ENCODE measurements at regions not wholly inside any gene's neighbourhood (a gene's known extent, or its start where the extent isn't known, plus 50 kb on each side); places are given as distances from the start of the nearest gene placed in this dataset.
A peak's percentile ranks its signal among the peaks of the same experiment; 100 is the strongest.
"Not testable (repeated sequence)": the region's sequence is repeated elsewhere in the genome, so short reads cannot be mapped to it uniquely, and the experiment has no call there.

DNA sequence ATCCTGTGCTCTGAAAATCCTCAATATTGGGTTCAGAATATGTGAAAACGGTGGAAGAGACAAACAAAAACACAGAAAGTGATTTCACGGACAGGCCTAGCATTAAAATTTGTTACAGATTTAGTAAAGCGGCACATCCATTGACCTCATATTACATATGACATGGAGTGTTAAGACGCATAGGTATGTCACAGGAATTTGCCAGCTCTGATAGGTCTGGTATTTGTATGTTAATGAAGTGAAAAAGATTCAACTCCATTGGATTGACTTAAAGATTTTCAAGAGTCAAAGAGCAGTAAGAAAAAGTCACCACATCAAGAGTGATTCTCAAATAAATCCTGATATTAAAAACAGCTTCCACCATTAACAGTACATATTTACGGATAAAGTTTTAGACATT is 396.5 kb upstream of the SEMA6A start:
- no peak for DNase-seq (ENCODE audit: low read depth, low spot score)

DNA sequence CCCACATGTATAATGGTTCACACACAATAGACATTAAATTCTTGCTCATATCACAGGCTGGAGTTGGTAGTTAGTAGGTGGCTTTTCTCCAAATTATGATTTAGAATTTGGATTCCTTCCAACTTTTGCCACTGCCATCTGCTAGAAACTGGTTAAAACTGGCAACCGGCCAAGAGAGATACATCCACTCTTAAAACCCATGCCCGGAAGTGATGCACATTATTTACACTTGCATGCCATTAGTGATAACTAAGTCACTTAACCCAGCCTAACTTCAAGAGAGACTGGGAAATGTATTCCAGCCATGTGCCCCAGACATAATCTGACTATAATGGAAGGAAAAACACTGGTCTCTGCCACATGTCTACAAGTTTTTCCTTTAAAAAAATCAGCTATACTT is 395.7 kb upstream of the SEMA6A start:
- no peak for DNase-seq (ENCODE audit: low read depth, low spot score)

DNA sequence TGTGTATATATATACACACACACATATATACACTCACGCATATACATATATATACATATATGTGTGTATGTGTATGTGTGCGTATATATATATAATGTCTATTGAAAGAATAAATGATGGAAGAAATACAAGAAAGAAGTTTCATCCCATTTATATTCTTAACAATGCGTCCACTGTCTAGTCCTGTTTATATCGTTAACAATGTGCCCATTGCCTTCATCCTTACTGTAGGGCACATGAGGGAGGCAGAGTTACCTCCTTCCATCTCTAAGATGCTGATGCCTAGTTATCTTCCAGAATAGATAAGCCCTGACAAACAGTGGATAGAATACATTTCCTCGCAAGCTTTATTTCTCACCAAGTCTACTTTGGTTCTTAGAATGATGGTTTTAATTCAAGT is 389.8 kb upstream of the SEMA6A start:
- DNase-seq (ENCODE audit: low read depth, low spot score) = no peak

DNA sequence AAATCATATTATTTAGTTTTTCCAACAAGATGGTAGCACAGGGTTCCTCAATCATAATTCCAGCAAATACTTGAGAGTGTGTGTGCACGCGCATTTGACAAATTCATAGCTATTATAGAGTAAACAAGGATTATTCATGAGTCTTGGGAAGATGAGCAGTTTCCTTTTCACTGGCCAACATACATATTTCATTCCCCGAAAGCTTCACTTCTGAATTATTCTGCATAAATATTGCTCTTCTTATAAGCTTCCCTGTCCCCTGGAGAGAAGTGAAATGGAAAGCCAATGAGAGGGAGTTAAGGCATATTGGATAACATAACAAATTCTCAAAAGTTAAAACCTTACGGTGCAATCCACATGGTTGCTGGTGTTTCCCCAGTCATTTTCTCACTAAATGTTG is 386.4 kb upstream of the SEMA6A start:
- no peak for DNase-seq (ENCODE audit: low read depth, low spot score)

DNA sequence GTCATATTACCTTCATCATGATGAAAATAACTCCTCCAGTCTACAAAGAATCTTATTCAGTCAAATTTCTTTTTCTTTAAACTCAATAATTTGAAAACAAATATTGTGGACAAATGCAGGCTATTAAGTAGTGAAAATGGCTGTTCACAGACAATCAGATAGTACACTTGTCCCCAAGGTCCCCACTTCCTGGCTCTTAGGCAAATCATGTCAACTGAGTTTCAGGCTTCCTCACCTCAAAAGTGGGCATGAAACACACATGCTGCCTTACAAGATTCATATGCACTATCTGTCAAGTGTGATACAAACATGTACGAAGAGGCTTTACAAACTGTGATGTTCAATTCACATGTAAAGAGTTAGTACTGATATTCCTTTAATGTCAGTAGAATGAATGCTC is 385.2 kb upstream of the SEMA6A start:
- DNase-seq (ENCODE audit: low read depth, low spot score) = no peak

DNA sequence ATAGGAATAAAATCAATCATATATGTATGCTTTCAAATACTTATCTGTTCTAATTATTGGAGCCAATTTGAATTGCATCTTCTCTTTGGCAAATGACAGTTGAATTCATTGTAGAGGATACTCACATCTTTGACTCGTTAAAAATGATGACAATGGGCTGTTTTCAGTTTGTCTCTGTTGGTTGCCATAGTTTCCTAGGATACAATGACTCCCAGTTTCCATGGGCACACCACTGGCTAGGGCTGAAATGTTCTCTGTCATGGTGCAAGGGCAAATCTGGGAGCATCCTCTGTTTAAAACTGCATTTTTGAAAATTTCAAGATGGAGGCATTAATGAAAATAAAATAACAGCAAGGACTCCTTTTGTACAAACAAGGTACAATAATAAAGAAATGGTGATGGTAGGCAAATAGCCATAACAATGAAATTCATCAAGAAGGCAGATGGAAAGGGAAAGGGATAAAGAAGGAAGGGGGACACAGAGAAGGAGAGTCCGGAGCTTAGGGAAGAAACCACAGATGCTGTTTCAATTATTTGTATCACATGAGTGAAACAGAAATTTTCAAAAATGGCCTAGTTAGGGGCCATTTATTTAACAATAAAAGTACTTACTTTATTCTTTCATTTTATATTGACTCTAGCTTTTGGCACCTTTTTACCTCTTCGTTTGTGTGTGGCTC is 378.8 kb upstream of the SEMA6A start:
- DNase-seq (ENCODE audit: low read depth, low spot score) = no peak

DNA sequence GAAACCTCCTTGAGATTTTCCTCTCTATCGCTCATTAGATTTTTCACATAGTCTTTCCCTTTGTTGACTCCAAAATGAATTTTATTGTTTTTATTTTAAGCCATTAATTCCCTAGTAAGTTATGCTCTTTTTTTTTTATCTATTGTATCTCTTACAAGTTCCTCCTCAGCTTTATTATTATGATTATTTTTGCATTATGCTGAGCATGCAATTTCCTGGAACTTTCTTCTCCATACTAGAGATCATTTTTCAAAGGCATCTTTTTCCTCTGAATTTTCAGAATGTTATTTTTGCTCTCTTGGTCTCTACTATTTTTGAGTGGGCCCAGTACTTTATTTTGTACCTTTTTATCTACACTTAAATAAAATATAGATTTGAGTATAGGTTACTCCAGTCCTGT is 376.6 kb upstream of the SEMA6A start:
- DNase-seq (ENCODE audit: low read depth, low spot score) = no peak

DNA sequence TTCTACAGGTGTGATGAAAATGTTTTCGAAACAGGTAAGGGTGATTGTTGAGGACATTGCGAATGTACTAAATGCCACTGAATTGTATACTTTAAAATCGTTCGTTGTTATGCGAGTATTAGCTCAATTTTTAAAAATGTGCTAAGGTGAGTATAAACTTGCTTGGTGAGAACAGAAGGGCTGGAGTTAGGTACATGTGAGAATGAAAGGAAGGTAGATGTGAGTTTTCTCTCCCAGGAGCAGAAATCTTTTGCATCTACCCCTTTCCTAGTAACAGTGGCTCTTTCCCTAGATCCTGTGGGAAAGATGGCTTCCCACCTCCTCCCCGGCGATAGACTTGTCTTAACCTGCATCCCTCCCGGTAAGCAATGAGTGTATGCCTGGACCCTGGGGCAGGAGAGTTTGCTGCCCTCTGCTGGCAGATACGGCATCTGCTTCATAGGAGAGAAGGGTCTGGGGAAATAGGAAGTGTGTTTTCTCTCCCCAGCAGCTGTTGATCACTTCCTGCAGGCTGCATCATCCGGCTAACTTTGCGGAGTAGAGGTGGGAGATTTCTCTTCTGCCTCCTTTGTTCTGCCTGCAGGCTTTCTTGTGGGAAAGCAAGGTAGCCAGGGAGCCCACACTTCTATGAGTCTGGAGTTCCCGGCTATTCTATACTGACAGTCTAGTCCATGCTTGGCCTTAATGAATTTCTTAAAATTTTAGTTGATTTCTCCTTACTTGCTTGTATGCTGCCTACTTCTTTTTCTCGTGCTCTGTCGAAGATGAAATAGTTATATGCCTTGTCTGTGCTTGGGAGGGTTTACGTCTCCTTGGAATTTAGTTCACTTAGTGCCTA is 373.3 kb upstream of the SEMA6A start:
- peak; percentile 8 for DNase-seq (ENCODE audit: low read depth, low spot score)

DNA sequence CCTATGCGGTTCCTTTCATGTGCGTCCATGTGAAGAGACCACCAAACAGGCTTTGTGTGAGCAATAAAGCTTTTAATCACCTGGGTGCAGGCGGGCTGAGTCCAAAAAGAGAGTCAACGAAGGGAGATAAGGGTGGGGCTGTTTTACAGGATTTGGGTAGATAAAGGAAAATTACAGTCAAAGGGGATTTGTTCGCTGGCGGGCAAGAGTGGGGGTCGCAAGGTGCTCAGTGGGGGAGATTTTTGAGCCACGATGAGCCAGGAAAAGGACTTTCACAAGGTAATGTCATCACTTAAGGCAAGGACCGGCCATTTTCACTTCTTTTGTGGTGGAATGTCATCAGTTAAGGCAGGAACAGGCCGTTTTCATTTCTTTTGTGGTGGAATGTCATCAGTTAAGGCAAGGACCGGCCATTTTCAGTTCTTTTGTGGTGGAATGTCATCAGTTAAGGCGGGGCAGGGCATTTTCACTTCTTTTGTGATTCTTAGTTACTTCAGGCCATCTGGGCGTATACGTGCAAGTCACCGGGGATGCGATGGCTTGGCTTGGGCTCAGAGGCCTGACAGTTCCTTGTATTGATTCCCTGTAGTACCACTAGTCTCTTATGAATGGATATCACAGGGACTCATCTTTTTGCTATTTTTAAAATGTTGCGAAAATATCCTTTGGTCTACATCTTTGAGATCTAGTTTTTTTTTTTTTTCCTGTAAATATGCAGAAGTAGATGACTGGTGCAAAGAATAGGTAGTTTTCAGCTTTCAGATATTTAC is 371.2 kb upstream of the SEMA6A start:
- not testable (repeated sequence) for DNase-seq (ENCODE audit: low read depth, low spot score)

DNA sequence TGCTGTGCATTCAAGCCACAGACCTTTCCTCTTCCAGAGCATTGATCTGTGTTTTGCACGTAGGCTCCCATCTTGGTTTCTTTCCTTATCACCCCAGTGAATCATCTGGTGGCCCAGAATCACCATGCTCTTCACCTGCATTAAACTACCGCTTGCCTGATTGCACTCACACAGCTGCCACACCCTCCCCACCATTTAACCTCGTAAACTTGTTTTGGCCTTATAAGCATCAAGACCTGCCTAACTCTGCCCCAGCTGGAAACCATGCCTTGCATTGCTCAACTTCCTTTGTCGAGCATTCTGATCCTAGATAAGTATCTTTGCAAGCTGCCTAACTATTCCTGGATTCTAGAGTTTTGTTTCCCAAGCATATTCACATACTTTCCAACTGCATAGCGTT is 369.6 kb upstream of the SEMA6A start:
- DNase-seq (ENCODE audit: low read depth, low spot score) = no peak

DNA sequence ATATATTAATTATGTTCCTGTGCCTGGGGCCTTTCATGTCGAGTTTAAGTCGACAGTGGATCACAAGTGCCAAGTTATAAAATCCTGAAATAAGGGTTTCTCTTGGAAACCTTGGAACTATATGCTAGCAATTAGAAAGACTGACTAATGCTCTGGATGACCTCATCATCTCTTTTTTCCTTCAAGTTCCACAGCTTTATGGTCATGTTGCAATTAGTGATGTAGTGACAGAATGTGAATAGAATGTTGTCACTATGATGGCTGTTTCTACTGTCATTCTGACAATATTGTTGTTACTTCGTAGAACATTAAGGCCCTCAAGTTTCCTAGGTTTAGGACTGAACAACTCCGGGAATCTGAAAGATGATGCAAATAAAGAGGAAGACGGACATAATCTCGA is 368.0 kb upstream of the SEMA6A start:
- no peak for DNase-seq (ENCODE audit: low read depth, low spot score)

DNA sequence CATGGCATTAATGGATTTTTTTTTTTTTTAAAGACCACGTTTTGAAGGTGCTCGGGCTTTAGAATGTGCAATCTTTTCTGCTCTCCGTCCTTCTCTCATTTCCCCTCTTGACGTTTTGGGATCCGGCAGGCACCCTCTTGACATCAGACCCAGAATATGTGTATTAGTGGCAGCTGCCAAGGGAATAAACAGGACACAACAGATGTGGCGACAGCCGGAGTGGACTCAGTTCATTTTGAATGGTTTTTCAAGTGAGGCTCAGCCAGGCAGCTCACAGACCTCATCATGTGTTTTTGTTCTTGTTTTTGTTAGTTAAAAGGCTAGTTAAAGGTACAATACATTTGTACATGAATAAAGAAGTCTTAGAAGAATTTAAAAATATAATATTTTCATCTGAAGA is 365.0 kb upstream of the SEMA6A start:
- no peak for DNase-seq (ENCODE audit: low read depth, low spot score)

DNA sequence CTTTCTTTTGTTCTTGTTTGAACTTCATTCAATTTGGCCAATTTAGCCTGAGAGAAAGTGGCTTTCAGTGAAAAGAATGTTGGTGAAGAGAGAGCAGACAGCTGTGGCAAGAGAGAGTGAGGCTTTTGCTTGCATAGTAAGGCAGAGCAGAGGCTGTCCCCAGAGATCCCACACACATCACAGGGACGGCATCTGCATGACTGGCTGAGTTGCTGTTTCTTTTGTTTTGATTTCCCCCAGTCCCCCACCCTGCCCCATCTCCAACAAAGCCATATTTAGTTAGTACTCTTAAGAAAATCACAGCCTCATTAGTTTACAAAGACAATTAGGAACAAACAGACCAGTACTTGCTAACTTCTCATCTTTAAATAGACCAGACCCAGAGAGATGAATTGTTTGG is 363.9 kb upstream of the SEMA6A start:
- no peak for DNase-seq (ENCODE audit: low read depth, low spot score)

DNA sequence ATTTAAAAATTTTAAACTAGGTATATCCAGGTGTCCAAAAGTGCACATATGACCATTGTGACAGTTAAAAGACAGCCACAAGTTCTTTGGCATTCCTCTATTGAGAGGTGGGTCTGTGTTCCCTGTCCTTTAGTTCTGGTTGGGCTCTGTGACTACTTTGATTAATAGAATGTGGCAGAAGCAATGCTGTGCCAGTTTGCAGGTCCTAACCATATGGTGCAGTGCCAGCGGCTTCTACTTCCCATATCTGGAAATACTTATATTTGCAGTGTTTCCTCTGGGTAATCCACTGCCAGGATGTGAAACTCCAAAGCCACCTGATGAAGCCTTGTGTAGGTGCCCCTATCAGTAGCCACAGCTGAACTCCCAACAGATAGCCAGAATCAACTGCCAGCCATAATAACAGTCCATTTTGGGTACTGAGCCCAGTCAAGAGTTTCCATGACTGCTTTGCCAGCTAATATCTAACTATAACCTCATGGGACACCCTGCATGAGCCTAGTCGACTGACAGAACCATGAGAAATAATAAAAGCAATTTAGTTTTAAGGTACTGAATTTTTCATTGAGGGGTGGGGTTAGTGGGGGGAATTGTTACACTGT is 361.0 kb upstream of the SEMA6A start:
- no peak for DNase-seq (ENCODE audit: low read depth, low spot score)

DNA sequence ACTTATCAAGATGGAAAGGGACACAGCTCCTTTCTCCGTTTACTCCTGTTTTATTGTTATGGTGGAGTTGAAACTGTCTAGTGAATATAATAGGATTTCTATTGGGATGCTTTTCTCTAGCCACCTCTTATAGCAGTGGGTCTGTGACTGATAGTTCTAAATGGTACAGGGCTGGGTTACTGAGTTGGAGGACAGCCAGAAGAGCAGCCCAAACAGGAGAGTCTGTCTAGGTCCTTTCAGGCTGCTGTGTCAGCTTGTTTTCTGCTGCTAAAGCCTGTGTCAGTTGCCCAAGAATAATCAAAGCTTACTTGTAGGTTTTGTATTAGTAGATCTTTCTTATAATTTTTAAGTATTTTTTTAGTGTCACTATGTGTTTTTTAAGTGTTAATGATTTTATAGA is 356.0 kb upstream of the SEMA6A start:
- DNase-seq (ENCODE audit: low read depth, low spot score) = no peak

DNA sequence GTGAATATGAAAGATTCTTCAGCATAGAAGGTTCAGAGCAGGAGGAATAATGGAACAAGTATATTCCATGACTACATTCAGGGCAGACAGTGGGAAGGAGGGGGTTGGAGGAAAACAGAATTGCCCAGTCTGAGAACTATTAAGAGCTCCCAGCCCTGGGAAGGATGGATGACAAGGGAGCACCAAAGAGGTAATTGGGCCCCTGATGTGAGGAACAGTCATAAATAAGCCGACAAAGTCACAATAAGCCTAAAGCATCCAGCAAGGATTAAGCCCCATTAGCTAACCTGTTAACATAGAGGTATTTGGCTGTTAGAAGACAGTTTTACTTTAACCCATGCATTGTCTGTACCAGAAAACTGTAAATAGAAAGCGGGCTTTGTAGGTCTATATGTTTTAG is 348.7 kb upstream of the SEMA6A start:
- no peak for DNase-seq (ENCODE audit: low read depth, low spot score)

DNA sequence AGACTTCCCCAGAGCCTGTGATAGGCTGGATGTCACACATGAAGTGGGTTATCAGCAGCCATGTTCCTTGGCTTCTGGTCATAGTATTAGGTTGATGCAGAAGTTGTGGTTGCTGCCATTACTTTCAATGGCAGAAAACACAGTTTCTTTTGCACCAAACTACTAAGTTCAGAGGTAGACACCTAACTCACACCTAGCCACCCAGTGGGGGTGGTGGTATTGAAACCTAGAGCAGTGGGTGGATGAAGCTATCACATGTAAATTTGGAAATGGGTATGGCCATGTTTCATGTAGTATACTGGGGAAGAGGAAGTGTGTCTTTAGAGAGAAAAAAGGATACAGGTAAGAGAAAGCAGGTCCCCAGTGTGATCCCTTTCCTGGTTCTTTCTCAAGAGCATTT is 347.9 kb upstream of the SEMA6A start:
- no peak for DNase-seq (ENCODE audit: low read depth, low spot score)

DNA sequence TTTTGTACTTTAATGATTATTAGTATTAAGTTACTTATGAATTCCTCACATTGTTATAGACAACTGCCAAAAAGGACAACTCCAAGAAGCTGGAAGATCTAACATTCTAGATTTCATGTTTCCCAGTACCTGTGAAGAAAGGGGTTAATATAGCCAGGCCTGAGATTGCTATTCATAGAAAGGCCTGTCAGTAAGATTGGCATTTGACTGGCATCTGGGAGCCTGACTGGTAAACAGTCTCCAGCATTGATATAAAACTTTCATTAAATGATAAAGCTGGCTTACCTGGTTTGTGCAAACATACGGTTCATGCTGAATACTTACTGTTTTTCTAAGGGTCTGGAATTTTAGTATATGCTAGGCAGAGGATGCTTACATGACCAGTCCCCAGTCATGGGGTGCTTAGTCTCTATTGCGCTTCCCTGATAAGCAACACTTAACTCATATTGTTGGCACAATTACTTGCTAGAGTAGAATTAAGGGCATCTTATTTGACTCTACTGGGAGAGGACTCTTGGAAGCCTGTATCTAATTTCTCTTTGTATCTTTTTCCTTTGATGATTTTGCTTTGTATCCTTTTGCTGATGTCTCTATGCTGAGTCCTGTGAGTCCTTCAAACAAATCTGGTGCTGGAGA is 340.4 kb upstream of the SEMA6A start:
- DNase-seq (ENCODE audit: low read depth, low spot score) = no peak

DNA sequence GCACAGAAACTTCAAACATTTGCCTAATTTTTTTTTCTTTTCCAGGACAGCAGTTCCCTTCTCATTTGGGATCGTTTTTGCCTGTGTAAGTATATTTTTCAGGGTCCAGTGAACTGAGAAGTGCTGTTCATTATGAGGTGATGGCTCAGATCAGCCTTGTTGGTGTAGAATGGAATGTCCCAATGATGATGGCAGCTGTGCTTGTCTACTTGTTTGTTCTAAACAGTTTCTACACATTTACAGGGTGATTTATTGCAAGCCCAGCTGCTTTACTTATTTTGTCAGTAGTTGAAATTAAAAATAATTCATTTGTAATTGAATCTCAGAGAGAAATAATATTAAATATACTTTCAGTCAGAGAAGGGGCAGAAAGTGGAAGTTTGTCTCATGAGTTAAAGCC is 337.6 kb upstream of the SEMA6A start:
- DNase-seq (ENCODE audit: low read depth, low spot score) = no peak

DNA sequence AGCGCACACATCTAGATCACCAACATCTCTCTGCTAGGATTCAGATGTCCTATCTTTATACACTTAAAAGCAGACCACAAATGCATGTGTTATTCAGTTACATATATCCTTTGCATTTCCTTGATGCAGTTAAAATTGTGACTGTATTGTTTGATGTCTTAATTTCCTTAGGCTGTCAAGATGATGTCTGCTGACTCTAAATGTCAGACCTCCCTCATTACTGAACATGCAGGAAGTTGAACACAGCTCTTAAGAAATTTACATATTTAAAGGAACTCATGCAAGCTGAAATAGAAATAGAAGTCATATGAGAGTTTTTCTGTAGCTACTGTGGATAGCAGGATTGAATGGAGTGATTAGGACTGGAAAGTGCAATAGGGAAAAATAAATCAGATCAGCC is 336.5 kb upstream of the SEMA6A start:
- no peak for DNase-seq (ENCODE audit: low read depth, low spot score)

DNA sequence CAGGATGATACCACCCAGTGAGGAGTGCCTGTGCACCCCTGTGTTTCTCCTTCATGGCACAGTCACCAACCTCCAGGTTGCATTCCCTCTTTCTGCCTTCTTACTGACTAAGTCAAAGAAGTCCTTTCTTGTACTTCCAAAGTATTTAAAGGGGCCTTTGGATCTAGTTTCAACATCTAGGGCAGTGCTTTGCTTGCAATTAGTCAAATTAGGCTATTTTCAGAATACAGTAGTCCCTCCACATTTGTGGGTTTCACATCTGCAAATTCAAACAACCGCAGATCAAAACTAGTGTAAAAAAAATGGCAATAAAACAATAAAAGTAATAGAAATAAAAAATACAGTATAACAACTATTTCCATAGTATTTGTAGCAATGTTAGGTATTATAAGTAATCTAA is 333.9 kb upstream of the SEMA6A start:
- no peak for DNase-seq (ENCODE audit: low read depth, low spot score)

DNA sequence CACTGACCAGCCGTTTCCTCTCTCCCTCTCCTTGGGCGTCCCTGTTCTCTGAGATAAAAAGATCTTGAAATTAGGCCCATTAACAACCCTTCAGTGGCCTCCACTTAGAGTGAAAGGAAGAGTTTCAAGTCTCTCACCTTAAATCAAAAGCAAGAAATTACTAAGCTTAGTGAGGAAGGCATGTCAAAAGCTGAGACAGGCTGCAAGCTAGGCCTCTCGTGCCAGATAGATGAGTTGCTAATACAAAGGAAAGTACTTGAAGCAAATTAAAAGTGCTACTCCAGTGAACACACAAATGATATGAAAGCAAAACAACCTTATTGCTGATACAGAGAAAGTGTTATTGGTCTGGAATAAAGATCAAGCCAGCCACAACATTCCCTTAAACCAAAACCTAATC is 331.3 kb upstream of the SEMA6A start:
- DNase-seq (ENCODE audit: low read depth, low spot score) = no peak

All from activated naive CD8-positive, alpha-beta T cell treated with anti-CD3 and anti-CD28 coated beads, Interleukin-2, amount 50 U/mL, for 16 hours (primary cell).